HG02642 (cell line): ENCODE measurements at regions not wholly inside any gene's neighbourhood (a gene's known extent, or its start where the extent isn't known, plus 50 kb on each side); places are given as distances from the start of the nearest gene placed in this dataset.

Experiments used
- ATAC-seq: cut with Tn5 transposase; IDR thresholded peaks from one replicate; pipeline ENCODE4 v1.9.1; 2021; ENCODE audit warnings: mild to moderate bottlenecking; ENCODE audit not compliant: unreplicated experiment, poor library complexity

- ATAC-seq, result no peak
These were observed 51.0 kb downstream of the CCDC54 start for GRCh38 chr3:107428051-107428858.

DNA sequence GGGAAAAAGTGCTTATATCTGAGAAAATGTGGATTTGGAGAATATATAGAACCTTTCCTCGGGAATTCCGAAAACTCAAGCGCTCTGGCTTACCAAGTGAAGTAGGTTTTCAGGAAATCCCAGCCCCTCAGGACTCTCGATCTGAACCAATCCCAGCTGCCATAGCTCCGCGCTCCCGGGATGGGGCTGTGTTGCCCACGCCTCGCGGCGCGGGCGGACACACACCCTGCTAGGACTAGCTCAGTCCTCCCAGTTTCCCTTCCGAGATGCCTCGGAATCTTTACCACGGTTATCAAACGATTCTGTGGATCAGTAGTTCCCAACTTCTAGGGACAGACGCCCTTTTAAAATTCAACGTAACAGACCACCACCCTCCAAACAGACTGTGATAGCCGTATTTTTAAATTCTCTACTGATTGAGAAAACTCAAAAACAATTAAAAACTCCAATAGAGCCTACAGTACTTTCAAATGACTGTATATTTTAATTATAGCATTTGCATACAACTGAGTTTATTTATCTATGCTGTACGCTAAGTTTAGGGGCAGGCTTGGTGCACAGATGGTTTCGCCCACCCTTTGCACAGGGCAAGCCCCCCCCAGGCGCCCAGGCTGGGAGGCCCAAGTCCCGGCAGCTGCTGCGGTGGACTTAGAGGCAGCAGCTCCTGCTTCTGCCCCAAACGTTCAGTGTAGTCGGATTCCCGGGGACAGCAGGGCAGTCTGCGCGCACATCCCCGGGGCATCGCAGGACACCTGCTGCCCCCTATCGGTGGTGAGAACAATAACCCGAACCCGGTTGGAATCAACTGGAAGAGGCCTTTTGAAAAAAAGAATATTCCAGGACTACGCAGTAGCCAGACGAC is 52.3 kb downstream of the CCDC54 start:
- ATAC-seq, result peak; percentile 59

GRCh38 chr3:107430214-107430995 is 53.2 kb downstream of the CCDC54 start:
- no peak for ATAC-seq

GRCh38 chr3:107430996-107431245 is 53.7 kb downstream of the CCDC54 start:
- peak; percentile 31 for ATAC-seq

DNA sequence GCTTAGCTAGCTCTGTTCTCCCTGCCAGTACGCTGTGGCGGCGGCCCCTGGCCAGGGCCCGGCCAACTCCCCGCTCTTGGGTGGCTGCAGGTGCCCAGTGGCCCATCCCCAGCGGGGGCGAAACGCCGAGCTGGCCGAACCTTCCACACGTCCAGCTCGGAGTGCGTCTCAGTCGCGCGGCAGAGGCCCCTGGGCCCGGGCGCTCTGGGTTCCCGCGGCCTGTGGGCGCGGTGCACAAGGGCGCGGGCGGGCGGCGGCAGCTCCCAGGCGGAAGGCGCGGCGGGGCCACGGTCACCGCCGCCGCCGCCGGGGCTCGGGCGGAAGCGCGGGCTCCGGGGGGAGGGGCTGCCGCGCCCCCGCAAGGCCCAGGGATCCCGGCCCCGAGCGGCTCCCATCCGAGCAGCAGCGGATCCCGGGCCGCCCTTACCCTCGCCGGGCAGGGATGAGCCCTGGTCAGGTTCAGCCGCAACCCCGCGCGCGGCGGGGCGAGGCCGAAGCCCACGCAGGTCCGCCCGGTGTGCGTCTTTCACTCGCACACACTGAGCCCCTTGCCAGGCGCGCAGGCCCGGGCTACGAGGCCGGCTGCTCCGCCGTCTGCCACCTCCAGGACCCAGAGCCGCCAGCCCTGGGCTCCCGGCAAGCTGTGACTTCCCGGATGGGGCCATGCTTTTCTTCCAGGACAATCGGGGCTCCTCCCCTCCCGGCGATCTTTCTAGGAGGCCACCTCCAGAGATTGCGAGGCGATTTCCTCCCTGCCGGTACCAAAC is 54.2 kb downstream of the CCDC54 start:
- peak; percentile 63 for ATAC-seq

DNA sequence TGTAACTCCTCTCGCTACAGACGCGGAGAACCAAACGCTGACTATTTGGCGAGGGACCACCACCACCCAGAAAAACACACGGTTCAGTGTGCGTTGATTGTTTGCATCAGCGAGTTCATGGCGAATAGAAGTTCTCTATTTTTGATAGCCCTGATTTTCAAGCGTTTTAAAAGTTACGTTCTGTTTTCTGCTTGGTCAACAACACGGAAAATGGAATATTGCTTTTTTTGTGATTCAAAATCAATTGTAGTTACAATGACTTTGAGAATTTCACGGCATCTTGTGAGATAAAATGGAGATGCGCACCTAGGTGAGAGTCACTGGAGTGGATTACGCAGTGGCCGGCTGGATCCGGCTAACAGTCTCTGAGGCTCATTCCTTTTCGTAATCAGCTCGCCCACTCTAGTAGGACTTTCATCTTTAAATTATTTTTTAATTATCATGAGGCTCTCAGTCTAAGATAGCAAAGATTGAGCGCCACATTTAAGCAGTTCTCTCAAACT is 54.8 kb downstream of the CCDC54 start:
- no peak for ATAC-seq

DNA sequence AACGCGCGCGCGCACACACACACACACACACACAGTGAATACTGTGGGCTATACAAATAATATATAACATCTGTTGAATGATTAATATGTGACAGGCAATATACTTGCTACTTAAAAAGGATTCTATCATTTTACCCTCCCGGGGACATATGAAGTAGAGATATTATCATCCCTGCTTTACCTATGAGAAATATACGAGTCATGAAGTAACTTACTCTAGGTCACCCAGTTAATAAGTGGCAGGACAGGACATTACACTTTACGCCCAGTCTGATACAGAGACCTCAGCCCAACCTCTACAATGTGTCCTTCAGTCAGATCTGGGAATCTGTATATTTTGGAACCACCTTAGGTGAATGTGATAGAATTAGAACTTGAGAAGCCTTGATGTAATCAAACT is 55.4 kb downstream of the CCDC54 start:
- ATAC-seq, result no peak

DNA sequence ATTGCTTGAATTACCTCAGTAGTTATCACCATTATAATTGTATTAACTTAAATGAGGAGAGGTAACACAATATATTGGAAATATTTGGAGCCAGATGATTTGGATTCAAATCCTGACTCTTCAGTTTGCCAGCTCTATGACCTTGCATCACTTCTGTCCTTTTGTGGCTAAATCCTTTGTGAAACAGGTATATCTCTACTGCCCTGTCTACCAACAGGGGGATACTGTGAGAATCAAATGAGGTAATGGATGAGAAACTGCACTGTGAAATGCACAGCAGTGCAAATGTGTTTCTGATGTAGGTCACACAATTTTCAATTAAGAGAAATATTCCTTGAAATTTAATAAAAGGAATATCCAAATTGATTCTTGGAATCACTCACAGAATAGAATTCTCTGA is 58.8 kb downstream of the CCDC54 start:
- no peak for ATAC-seq

GRCh38 chr3:107438671-107439070 is 61.4 kb downstream of the CCDC54 start:
- no peak for ATAC-seq

DNA sequence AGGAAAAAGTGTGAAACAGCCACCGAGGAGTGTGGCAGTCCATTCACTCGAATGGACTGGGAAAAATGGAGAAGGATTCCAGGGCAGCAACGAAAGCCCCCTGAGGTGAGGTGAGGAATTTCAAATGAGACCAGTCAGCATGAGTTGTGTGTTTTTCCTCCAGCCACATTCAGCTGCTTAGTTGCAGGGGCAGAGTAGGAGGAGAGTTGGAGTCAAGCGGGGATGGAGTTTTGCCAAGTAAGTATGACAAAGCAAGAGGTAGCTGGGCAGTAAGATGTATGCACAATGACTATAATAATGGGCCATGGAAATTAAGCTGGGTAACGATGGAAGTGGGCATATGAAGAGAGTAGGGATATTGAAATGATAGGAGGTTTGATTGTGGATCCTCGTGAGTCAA is 64.4 kb downstream of the CCDC54 start:
- no peak for ATAC-seq

GRCh38 chr3:107443461-107443860 is 66.2 kb downstream of the CCDC54 start:
- ATAC-seq, result no peak

DNA sequence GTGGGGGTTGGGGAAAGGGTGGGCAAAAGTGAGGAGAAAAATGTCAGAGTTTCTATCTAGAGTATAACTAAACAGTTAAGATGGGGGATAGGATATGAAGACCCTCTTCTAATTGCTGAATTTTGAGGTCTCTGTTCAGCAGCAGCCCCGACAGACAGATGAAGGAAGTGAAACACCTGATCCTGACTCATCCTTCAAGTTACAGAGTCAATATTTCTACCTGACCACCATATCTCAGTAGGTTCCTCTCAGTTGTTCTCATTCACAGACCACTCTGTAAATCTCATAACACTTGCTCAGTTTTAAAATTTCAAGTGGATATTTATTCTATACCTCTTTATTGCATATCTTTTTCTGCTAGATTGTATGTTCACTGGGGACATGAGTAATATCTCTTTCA is 69.5 kb downstream of the CCDC54 start:
- no peak for ATAC-seq

DNA sequence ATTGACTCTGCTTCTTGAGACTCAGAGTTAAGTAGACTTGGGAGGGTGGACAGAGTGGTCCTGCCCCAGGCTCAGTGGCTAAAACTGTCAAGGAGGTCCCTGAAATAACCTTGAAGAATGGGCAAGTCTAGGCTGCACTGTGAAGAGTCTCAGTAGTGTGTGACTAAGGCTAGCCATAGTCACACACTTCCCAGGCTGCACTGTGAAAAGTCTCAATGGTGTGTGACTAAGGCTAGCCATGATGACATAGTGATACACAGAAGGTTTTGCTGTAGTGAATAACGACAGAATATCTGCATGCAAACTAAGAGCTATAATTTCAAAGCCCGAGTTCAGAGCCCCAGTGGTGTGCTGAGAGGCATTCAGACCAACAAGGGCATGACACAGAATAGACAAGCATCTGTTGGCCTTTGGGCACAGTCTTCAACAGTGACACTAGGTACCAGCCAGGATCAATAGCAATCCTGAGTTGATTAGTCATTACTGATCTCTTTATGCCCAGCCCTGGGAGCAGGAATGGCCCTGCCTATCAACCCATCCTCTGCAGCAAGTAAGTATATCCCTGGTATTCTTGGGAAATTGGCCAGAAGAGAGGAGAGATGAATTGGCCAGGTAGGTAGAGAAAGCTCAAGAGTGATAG is 72.4 kb upstream of the BBX start:
- ATAC-seq, result no peak

GRCh38 chr3:107452436-107452835 is 70.3 kb upstream of the BBX start:
- no peak for ATAC-seq

DNA sequence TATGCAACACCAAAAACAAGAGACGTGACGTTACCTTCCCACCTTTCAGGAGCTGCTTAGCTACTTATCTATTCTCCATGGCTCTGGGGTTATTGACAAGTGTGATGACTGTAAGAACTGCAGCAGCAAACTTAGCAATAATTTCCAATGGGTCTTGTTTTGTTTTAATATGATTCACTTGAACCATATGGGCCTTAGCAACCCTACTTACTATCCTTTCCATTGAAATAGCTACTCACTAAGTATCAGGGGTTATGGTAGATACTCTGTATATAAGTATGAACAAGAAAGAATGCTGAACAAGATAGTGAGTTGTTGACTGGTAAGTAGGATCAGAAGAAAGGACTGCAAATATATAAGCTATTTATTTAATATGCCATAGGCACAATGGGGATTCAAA is 69.3 kb upstream of the BBX start:
- ATAC-seq, result no peak

GRCh38 chr3:107455621-107456020 is 67.1 kb upstream of the BBX start:
- ATAC-seq, result no peak

- no peak for ATAC-seq
These were observed 66.3 kb upstream of the BBX start for GRCh38 chr3:107456501-107456900.

DNA sequence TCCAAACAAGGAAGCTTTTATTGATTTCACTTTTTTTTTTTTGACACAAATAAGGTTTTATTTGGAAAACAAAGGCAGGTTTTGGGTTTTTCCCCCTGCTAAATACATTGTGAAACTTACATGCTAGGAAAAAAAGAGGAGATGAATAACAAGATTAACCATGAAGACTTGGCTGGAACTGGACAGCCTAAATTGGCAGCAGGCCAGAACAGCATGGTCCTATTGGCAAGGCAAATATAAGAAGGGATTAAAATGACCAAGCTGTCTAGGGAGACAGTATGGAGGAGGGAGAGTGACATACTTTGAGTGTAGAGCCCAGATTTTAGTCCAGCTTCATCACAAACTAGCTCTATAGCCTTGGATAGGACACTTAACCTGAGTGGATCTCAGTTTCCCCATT is 63.9 kb upstream of the BBX start:
- no peak for ATAC-seq

- no peak for ATAC-seq
These were observed 61.0 kb upstream of the BBX start for GRCh38 chr3:107461721-107462120.

GRCh38 chr3:107464037-107464436 is 58.7 kb upstream of the BBX start:
- no peak for ATAC-seq
